ENCODE measurements at regions not wholly inside any gene's neighbourhood (a gene's known extent, or its start where the extent isn't known, plus 50 kb on each side); places are given as distances from the start of the nearest gene placed in this dataset.

DNA sequence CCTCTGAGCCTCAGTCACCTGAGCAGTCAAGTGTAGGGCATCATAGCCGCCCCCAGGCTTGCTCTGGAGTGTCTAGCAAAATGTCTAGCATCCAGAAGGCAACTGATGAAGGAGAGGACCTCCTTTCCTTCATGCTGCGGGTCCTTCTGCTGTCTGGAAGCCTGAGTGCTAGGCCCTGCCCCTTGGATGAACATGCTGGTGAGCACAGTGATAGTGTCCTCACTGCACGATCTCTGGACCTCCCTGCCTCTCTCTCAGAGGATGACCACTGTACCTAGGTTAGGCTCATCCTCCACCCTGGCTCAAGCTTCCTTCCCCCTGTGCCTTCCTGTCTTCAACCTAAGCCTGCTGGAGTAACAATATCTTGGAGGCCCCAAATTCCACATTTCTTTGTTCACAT lies 128.6 kb downstream of the TENT5C start:
- TF ChIP-seq, protein P1, sequence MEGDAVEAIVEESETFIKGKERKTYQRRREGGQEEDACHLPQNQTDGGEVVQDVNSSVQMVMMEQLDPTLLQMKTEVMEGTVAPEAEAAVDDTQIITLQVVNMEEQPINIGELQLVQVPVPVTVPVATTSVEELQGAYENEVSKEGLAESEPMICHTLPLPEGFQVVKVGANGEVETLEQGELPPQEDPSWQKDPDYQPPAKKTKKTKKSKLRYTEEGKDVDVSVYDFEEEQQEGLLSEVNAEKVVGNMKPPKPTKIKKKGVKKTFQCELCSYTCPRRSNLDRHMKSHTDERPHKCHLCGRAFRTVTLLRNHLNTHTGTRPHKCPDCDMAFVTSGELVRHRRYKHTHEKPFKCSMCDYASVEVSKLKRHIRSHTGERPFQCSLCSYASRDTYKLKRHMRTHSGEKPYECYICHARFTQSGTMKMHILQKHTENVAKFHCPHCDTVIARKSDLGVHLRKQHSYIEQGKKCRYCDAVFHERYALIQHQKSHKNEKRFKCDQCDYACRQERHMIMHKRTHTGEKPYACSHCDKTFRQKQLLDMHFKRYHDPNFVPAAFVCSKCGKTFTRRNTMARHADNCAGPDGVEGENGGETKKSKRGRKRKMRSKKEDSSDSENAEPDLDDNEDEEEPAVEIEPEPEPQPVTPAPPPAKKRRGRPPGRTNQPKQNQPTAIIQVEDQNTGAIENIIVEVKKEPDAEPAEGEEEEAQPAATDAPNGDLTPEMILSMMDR (IDR thresholded peaks at IDR 0.05; ENCODE audit: low read length): no peak
- TF ChIP-seq EZH2 (optimal IDR thresholded peaks at IDR 0.05; ENCODE audit: low read depth, low read length) (no peak), EZH2phosphoT487 (IDR thresholded peaks at IDR 0.05; ENCODE audit: low read length) (no peak)

Data from MM.1S (cell line).